Stimulated activated CD8-positive, alpha-beta memory T cell treated with anti-CD3 and anti-CD28 coated beads, Interleukin-15, amount 100 ng/mL, for 24 hours (primary cell): ENCODE measurements at regions not wholly inside any gene's neighbourhood (a gene's known extent, or its start where the extent isn't known, plus 50 kb on each side); places are given as distances from the start of the nearest gene placed in this dataset.

ENCODE experiments used
- DNase-seq: peaks from one replicate; pipeline ENCODE4 v3.0.0-alpha.2; 2020; ENCODE audit warnings: low read depth

GRCh38 chr17:14946481-14946880 lies 318.6 kb downstream of the PMP22 start:
- no peak for DNase-seq

GRCh38 chr17:14942526-14943190 lies 322.5 kb downstream of the PMP22 start:
- DNase-seq, result no peak

- DNase-seq, result no peak
Measured at GRCh38 chr17:14940938-14941265, 324.2 kb downstream of the PMP22 start.

GRCh38 chr17:14940108-14940937 lies 324.8 kb downstream of the PMP22 start:
- no peak for DNase-seq

GRCh38 chr17:14935845-14936485 lies 329.2 kb downstream of the PMP22 start:
- DNase-seq, result no peak

GRCh38 chr17:14935139-14935841 lies 329.8 kb downstream of the PMP22 start:
- no peak for DNase-seq

- DNase-seq, result no peak
Measured at GRCh38 chr17:14933676-14934075, 331.4 kb downstream of the PMP22 start.

- peak; percentile 1 for DNase-seq
Measured at GRCh38 chr17:14926526-14927122, 338.5 kb downstream of the PMP22 start.

GRCh38 chr17:14926073-14926472 lies 339.1 kb downstream of the PMP22 start:
- no peak for DNase-seq

- DNase-seq, result no peak
Measured at GRCh38 chr17:14925498-14925897, 339.6 kb downstream of the PMP22 start.

- no peak for DNase-seq
Measured at GRCh38 chr17:14923981-14924380, 341.1 kb downstream of the PMP22 start.

GRCh38 chr17:14922411-14922810 lies 342.7 kb downstream of the PMP22 start:
- DNase-seq, result no peak

GRCh38 chr17:14921936-14922335 lies 343.2 kb downstream of the PMP22 start:
- no peak for DNase-seq

- no peak for DNase-seq
Measured at GRCh38 chr17:14919631-14920213, 345.4 kb downstream of the PMP22 start.

GRCh38 chr17:14919094-14919493 lies 346.0 kb downstream of the PMP22 start:
- DNase-seq, result no peak

GRCh38 chr17:14918540-14918939 lies 346.6 kb downstream of the PMP22 start:
- DNase-seq, result no peak

- no peak for DNase-seq
Measured at GRCh38 chr17:14910916-14911315, 354.2 kb downstream of the PMP22 start.

GRCh38 chr17:14904386-14904785 lies 360.7 kb downstream of the PMP22 start:
- no peak for DNase-seq

- DNase-seq, result no peak
Measured at GRCh38 chr17:14903854-14904253, 361.3 kb downstream of the PMP22 start.

GRCh38 chr17:14902803-14903202 lies 362.3 kb downstream of the PMP22 start:
- DNase-seq, result no peak

- DNase-seq, result no peak
Measured at GRCh38 chr17:14902297-14902696, 362.8 kb downstream of the PMP22 start.

- no peak for DNase-seq
Measured at GRCh38 chr17:14901376-14901775, 363.8 kb downstream of the PMP22 start.
